CD4-positive, alpha-beta T cell treated with Interferon gamma for 1 hour (primary cell): ENCODE measurements at regions not wholly inside any gene's neighbourhood (a gene's known extent, or its start where the extent isn't known, plus 50 kb on each side); places are given as distances from the start of the nearest gene placed in this dataset.
A peak's percentile ranks its signal among the peaks of the same experiment; 100 is the strongest.
"Not testable (repeated sequence)": the region's sequence is repeated elsewhere in the genome, so short reads cannot be mapped to it uniquely, and the experiment has no call there.

Experiments
- DNase-seq: peaks from one replicate; pipeline ENCODE4 v3.0.0-alpha.2; 2020

DNA sequence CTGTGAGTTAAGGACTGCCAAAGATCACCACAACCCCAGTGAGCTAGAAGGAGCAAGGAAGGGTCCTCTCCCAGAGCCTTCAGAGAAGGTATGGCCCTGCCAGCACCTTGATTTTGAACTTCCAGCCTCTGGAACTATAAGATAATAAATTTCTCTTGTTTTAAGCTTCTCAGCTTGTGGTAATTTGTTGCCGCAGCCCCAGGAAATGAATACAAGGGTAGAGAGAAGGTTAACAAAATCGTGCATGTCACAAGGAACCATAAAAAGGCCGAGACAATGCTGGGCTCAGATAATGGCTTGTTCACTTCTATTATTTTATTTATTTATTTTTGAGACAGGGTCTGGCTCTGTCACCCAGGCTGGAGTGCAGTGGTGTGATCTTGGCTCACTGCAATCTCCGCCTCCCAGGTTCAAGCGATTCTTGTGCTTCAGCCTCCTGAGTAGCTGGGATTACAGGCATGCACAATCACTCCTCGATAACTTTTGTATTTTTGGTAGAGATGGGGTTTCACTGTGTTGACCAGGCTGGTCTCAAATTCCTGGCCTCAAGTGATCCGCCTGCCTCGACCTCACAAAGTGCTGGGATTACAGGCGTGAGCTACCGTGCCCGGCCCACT, 71.5 kb downstream of the WSB1 start:
- DNase-seq, result not testable (repeated sequence)

DNA sequence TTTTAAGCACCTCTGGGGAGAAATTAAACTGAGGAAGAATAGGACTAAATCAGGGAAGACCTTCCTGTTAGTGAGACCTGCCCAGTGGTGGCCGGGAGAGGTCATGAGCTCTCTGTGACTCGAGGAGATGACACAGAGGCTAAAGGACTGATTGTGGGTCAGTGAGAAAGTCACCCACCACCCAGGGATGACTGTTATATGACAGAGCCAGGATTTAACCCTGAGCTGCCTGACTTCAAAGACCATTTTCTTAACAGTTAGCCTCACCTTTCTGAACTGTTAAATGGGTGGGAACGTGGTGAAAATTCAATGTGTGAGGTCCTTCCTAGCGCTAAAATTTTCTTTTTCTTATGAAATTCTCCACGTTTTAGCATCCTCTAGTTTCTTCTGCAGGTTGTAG, 72.5 kb downstream of the WSB1 start:
- DNase-seq, result no peak

DNA sequence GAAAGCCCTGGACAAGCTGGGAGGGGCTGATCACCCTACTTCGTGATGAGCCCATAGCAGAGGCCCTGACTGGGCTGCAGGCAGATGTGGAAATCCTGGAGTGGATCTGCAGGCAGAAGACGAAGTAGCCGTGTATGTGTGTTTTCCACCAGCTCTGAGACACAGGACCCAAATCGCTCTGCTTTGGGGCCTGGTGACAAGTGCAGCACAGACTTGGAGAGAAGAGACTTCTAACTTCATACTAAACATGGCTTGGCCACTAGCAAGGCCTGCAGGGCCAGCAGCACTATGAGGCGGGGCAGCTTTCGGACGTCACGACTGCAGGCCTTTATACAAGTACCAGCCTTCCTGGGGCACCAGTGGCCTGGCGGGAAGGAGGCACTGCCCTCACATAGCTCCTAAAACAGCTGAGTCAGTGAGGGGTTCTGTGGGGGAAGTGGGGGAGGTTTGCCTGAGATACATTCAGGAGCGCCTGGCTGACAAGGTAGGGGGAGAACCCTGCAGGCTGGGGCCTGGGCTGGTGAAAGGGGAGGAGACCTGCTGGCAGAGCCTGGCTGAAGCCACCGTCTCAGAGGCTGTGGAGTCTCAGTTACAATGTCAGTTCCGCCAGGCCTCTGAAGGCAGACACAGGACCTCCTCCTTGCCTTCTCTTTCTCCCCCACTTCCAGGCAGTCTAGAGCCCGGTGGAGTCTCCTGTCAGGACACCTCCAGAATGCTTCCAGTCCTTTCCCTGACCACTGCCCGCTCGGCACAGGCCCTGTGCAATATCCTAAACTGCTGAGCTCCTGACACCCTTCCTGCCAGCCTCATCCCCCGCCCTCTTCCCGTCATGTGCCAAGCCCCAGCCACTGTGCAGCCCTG, 73.4 kb downstream of the WSB1 start:
- DNase-seq, result no peak

DNA sequence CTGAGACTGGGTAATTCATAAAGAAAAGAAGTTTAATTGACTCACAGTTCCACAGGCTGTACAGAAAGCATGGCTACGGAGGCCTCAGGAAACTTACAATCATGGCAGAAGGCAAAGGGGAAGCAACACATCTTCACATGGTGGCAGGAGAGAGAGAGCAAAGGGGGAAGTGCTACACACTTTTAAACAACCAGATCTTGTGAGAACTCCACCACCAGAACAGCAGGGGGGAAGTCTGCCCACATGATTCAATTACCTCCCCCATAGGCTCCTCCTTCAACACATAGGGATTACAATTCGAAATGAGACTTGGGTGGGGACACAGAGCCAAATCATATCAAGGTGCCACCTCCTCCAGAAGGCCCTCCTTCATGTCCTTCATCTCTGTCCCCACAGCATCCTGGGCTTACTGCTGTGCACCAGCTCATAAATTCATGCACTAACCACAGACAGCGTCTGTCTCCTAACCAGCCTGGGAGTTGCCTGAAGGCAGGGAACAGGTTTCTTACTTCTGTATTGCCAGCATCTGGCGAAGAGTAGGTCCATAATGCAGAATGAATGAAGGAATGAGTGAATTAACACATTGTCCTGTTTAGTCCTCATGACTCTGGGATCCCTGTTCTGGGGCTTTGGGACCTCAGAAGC, 74.4 kb downstream of the WSB1 start:
- DNase-seq, result no peak

DNA sequence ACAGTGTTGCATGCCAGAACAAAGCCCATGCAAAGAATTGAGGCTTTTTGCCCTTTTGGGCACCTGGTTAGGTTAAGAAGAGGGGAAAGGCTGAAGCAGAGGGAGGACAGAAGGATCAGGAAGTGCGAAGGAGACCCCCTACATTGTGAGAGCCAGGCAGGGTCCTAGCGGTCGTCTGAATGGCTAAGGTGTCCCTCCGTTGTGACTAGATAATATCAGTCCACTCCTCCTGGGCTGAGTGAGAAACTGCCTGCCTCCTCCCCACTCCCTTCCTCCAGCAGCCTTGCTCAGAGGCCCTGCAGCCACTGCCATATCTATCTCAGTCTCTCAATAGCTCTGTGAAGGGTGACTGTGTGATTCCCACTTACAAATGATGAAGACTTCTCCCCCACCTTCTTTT, 75.1 kb downstream of the WSB1 start:
- no peak for DNase-seq

DNA sequence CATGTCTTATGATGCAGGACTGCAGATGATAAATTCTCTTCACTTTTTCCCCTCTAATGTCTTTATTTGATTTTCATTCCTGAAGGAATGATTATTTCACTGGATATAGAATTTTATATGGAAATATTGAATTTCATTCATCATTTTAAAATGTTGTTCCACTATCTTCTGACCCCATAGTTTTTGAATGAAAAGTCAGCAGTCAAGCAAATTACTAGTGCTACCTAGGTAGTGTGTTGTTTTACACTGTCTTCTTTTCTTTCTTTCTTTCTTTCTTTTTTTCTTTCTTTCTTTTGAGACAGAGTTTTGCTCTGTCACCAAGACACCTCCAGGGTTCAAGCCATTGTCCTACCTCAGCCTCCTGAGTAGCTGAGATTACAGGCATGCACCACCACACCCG, 76.9 kb downstream of the WSB1 start:
- no peak for DNase-seq

DNA sequence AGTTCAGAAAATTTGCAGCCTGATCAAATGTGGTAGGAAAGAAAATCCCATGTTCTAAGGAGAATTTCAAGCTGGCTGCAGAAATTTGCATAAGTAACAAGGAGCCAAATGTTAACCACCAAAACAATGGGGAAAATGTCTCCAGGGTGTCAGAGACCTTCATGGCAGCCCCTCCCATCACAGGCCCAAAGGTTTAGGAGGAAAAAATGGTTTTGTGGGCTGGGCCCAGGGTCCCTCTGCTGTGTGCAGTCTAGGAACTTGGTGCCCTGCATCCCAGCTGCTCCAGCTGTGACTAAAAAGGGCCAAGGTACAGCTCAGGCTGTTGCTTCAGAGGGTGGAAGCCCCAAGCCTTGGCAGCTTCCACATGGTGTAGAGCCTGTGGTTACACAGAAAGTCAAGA, 79.8 kb downstream of the WSB1 start:
- not testable (repeated sequence) for DNase-seq

DNA sequence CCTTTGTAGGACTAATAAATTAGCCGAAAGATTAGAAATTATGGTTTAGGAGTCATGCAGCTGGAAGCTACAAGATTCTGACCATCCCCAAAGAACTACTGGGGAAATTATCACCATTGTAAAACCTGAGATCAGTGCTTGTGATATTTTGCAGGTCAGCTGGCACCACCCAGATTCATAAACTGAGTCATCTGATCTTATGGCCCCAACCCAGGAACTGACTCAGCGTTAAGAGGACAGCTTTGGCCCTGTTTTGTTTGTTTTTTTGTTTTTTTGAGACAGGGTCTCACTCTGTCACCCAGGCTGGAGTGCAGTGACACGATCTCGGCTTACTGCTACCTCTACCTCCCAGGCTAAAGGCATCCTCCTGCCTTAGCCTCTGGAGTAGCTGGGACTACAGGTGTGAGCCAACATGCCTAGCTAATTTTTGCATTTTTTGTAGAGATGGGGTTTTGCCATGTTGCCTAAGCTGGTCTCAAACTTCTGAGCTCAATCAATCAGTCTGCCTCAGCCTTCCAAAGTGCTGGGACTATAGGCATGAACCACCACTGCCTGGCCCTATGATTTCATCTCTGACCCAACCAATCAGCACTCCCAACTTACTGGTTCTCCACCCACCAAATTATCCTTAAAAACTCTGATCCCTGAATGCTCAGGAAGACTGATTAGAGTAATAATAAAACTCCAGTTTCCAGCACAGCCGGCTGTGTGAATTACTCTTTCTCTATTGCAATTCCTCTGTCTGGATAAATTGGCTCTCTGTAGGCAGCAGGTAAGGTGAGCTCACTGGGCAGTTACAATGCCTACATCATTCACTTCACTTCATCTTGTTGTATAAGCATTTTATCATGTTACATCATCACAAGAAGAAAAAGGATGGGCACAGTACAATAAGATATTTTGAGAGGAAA, 79.4 kb upstream of the KSR1 start:
- DNase-seq, result no peak

DNA sequence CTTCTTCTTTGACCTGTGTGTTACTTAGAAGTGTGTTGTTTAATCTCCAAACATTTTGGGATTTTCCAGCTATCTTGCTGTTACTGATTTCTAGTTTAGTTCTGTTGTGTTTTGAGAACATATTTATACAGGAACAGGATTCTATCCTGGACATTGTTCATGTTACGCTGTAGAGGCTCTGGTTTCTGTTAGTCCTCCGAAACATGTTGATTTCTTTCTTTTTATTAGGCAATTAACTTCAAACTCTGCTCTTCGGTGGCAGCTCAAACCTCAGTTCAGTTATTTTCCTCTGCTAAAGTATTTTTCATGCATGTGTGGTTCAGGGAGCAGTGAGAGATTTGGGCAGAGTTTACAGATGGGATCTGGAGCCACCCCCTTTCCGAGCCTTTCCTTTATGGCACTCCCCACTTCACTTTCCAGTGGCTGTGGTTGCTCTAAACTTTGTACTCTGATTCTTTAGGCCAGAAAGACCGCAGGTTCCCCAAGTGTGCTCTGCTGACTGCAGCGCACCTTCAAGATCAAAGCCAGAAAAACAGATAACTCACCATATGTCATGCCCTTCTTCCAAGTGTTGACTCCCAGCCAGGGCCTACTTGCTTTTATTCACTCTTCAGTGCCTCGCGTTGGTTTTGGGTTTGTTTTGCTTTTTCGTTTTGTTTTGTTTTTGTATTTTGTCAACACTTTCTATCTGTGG, 77.6 kb upstream of the KSR1 start:
- DNase-seq, result no peak

DNA sequence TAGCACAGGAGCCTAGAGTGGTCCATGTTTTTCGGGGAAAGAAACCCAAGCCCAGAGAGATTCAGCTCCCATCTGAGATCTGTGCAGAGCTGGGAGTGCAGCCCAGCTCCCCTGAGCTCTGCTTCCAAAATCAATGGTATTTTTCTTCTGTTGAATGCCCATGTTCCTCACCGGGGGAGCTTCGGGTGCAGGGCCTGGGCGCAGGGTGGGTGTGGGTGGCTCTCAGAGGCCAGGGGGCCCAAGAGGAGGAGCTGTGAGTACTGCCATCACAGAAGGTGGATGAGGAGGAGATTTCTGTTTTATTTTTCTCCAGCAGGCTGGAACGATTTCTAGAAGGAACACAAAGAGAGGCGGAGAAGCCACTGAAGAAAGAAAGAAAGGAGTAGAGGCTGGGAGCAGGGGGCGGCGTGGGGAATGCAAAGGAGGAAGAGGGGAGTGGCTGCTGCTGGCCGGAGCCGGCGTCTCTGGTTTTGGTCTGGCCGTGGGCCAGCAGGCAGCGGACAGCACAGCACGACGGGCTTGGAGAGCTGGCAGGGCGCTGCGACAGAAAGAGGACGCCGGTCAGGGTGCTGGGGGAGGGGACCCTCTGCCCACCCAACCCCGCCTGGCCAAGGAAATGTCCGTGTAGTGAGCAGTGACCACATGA, 76.2 kb upstream of the KSR1 start:
- DNase-seq, result no peak

DNA sequence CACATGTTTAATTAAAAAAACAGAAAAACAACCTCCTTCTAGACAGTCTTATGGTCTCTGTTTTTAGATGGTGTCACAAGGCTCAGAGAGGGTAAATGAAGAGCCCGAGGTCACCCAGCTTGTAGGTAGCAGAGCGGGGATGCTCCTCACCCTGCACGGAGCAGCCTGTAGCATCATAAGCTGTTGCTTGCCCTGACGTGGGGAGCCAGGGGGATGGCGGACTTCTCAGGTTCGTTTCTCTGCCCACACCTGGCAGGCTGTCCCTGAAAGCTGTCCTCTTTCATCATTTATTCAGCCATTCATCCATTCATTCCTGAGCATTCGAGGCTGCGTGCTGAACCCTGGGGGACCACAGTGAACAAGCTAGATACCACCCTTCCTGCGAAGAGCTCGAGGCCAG, 75.7 kb upstream of the KSR1 start:
- DNase-seq, result no peak

DNA sequence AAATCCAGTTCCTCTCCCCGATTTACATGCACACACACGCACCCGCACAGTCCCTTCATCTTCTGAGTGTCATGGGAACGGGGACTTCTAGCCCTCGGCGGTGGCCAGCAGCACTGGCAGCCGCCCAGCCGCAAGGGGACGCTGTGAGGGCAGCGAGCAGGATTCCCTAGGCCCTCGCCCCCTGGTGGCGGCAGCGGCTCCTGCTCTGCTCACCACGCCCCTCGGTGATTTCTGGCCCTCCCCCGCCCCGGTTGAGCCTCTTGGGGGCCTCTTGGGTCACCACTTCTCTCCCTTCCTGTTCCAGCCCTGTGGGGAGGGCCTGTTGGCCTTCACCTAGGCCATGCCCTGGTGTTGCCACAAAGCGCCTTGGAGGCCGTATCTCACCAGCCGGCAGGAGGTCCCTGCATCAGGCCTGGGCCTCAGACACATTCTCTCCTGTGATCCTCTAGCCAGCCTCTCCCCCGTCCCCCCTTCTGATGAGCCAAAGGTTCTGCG, 75.2 kb upstream of the KSR1 start:
- DNase-seq, result peak; percentile 69

DNA sequence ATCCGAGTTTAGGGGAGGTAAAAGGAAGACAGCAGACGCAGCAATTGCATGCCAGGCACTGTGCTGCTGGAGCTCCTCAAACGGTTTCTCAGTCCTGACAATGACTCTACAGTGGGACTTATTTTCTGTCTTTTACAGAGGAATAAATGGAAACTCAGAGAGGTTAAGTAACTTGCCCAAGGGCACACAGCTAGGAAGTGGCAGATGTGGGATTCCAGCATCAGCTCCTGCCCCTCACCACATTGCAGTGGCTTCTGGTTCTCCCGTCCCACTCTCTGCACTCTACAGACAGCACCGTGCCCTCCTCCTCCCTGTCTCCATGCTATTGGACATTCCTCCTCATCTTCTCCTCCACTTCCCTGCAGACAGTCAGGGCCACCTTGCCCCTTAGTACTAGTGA, 74.2 kb upstream of the KSR1 start:
- no peak for DNase-seq

DNA sequence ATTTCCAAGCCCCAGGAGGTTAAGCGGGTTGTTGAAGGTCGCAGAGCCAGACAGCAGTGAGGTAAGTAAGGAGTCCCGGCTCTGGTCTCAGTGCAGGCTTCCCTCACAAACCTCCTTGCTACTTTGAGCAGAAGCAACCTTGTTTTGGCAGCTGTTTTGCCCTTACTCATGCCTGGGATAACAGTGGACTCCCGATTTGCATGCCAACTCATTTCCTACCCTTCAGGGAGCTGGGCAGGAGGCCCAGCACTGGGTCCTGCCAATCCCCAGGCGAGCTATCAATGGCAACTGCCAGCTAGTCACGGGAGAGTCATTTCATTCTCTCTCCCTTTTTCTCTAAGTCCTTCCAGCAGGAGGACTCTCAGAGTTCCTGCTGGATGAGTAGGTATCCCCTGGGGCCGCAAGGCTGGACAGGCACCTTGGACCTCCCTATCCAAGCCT, 72.0 kb upstream of the KSR1 start:
- no peak for DNase-seq

DNA sequence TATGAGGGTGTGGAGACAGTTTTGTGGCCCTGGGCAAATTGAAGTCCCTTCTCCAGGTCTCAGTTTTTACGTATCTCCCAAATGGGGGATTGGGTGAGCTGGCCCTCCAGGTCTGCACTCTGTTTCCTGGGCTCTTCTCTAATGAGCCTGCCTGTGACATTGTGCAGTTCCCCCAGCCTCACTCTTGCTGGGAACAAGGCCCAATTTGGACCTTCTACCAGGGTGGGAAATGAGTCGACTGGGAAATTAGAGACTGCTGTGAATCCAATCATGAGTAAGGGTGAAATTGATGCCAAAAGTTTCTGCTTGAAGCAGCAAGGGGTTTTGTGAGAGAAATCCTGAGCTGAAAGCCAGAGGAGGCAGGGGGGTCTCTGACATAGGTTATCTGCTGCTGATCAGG, 71.5 kb upstream of the KSR1 start:
- no peak for DNase-seq

DNA sequence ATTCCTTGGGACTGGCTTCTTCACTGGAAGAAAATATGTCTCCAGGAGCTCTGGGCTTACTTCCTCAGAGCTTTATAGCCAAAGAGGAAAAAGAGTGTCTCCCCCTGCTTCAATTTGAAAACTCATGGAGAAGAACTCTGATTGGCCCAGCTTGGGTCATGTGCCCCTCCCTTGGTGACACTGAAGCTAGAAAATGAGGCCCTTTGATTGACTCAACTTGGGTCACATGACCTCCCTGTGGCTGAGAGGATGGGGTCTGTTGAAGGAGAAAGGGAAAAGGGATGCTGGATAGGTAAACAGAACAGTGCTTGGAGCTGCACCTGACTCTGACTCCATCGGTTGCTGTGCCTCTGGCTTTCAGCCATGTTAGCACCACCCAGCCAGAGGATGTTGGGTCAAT, 70.6 kb upstream of the KSR1 start:
- no peak for DNase-seq

DNA sequence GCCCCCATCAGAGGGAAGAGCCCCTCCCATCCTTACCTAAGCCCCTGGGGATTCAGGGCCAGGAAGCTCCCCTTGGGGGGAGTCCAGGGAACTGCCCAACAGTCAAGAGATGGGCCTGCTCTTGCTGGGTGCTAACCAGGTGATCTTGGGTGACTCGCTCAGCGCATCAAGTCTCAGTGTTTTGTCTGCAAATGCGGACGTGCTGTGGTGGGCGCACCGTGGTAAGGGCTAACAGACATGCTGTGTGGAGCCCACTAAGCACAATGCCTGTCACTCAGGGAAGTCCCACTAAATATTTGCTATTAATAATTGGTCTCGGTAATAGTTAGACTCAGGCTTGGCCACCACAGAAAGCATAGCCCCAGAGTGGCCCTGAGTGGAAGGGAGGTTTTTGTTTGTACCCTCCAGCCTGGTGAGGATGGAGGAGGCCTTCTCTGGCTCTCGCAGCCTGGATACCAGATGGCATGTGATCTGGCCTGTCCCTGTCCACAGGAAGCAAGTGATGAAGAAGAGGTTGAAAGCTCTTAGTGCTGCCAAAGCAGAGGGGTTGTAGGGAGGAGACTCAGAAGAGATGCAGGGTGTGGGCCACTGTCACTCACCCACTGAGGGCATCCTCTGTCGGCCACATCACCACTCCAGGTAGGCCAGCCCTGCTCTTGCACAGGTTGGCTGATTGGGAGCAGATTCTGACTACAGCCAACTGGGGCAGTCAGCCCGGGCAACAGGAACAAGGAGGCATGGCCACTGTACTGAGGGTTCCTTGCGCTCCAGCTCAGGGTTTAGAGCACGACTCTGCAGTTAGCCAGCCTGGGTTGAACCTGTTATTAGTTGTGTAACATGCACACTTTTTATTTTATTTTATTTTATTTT, 69.8 kb upstream of the KSR1 start:
- DNase-seq, result no peak

DNA sequence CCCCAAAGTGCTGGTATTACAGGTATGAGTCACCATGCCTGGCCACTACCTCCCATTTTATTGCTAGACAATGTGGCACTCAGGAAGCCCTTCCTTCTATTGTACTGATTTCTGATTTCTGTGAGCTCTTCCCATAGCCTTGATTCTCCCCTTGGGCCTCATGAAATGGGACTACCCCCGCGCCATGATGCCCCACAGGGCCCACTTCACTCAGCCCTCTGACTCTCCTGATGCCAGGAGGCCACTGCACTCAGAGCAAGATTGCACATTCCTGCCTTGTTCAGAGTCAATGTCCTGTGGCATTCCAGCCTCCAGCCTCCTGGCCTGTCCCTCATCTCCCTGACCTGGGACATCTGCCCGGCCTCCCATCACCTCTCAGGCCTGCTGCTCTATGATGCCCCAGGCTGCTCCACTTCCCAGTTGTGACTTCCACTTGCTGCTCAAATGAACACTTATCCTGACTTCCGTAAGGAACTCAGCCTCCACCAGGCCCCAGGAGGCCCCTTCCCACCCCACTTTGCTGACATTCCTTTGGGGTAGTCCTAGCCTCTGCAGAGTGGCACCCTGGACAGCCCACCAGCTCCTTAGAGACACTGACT, 66.6 kb upstream of the KSR1 start:
- no peak for DNase-seq

DNA sequence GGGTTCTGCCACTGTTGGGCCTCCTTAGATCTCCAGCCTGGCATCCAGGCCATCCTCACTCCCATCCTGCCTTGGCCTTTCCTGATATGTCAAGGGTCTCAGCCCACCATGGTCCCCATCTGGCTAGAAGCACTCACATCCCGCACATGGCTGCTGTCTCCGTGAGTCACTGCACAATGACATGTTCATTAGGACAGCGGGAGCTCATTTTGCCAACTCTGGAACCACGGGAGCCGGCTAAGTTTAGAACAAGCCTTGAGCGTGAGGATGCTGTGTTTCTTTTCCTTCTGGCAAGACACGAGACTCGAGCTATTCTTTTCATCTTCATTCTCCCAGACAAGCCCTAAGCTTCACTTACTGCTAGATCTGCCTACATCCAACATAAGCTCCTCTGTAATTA, 65.7 kb upstream of the KSR1 start:
- no peak for DNase-seq

DNA sequence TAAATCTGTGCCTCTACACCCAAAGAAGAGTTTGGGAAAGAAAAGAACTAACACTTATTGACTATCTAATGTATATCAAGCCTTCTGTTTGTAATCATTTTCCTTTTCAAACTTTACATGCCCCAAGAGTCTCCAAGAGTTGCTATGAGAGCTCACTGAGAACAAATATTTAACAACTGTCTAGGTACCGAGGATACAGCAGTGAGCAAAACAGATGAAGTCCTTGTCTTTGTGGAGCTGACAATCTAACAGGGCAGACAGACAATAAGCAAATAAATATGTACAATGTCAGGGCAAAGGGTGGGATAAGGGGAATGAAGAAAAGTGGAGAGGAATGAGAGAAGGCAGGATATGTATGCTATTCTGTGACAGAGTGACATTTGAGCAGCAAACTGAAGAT, 64.8 kb upstream of the KSR1 start:
- DNase-seq, result no peak
